ENCODE measurements at regions not wholly inside any gene's neighbourhood (a gene's known extent, or its start where the extent isn't known, plus 50 kb on each side); places are given as distances from the start of the nearest gene placed in this dataset.

- Histone ChIP-seq H3K4me3 (ENCODE audit: low read length) (no peak overlapping the region), H3K4me1 (ENCODE audit: control insufficient read depth in 2 of 2, insufficient read depth in 2 of 2, low read length in 2 of 2) (no peaks in the 10 kb centered on the region), H3K27me3 (ENCODE audit: control insufficient read depth in 2 of 2, insufficient read depth in 2 of 2, low read length in 2 of 2) (no peaks in the 10 kb centered on the region), H3K36me3 (ENCODE audit: control insufficient read depth in 2 of 3, insufficient read depth in 3 of 3, low read length in 3 of 3) (no peaks in the 10 kb centered on the region), H3K9me3 (ENCODE audit: control insufficient read depth in 2 of 3, low read length in 3 of 3) (no peaks in the 10 kb centered on the region), H3K27ac (ENCODE audit: low read depth, low read length) (no peak overlapping the region)
- H3K9me3 Mint-ChIP-seq = peaks cover 2 to 29% (median 6%) of the 10 kb centered on the region in 11 donors
- ChIA-PET CTCF (no interaction called here), POLR2A (no interaction called here)
- DNase-seq (no peak), ATAC-seq (no peak)
- no peak overlapping the region for H3K4me3 Mint-ChIP-seq
- no peaks in the 10 kb centered on the region for H3K36me3 Mint-ChIP-seq
- H3K4me1 Mint-ChIP-seq = no peaks in the 10 kb centered on the region
- H3K27me3 Mint-ChIP-seq = no peaks in the 10 kb centered on the region
- H3K27ac Mint-ChIP-seq = no peak overlapping the region
- intact Hi-C loops (cut with micrococcal nuclease) = no loop called here
Observed at GRCh38 chr5:144972317-144972716, 801.6 kb downstream of the KCTD16 start.

GRCh38 chr5:144971108-144971850 lies 800.6 kb downstream of the KCTD16 start:
- no peak overlapping the region for H3K27ac Mint-ChIP-seq
- no peaks in the 10 kb centered on the region for H3K36me3 ChIP-seq (ENCODE audit: control insufficient read depth in 2 of 3, insufficient read depth in 3 of 3, low read length in 3 of 3)
- intact Hi-C loops (cut with micrococcal nuclease) = no loop called here
- ATAC-seq (no peak), DNase-seq (no peak)
- H3K36me3 Mint-ChIP-seq = no peaks in the 10 kb centered on the region
- no peak overlapping the region for H3K27ac ChIP-seq (ENCODE audit: low read depth, low read length)
- peaks cover 1 to 32% (median 6%) of the 10 kb centered on the region in 11 donors for H3K9me3 Mint-ChIP-seq
- ChIA-PET CTCF (no interaction called here), POLR2A (no interaction called here)
- H3K4me1 ChIP-seq (ENCODE audit: control insufficient read depth in 2 of 2, insufficient read depth in 2 of 2, low read length in 2 of 2) = no peaks in the 10 kb centered on the region
- H3K9me3 ChIP-seq (ENCODE audit: control insufficient read depth in 2 of 3, low read length in 3 of 3) = no peaks in the 10 kb centered on the region
- H3K27me3 Mint-ChIP-seq = no peaks in the 10 kb centered on the region
- H3K27me3 ChIP-seq (ENCODE audit: control insufficient read depth in 2 of 2, insufficient read depth in 2 of 2, low read length in 2 of 2) = no peaks in the 10 kb centered on the region
- H3K4me3 ChIP-seq (ENCODE audit: low read length) = no peak overlapping the region
- no peaks in the 10 kb centered on the region for H3K4me1 Mint-ChIP-seq
- H3K4me3 Mint-ChIP-seq = no peak overlapping the region

DNA sequence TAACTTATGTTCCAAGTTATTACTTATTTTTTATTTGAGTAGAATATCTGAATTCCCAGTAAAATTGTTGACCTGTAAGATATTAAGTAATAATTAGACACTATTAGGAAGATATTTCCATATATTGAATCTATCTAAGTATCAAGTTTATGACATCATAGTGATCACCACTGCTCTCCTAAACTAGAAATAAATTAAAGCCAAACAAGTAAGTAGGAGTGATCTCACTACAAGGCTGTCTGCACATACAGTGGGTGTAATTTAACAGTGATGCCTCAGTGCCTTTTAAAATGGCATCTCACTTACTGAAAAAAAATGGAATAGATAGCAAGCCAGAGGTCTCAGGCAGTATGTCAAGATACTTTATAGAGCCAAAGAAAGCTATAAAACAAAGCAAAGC lies 789.6 kb downstream of the KCTD16 start:
- ChIA-PET POLR2A (no interaction called here), CTCF (no interaction called here)
- ATAC-seq (no peak), DNase-seq (no peak)
- intact Hi-C loops (cut with micrococcal nuclease) = no loop called here
- no peaks in the 10 kb centered on the region for H3K36me3 ChIP-seq (ENCODE audit: control insufficient read depth in 2 of 3, insufficient read depth in 3 of 3, low read length in 3 of 3)
- no peak overlapping the region for H3K27ac Mint-ChIP-seq
- H3K4me1 ChIP-seq (ENCODE audit: control insufficient read depth in 2 of 2, insufficient read depth in 2 of 2, low read length in 2 of 2) = no peaks in the 10 kb centered on the region
- H3K9me3 ChIP-seq (ENCODE audit: control insufficient read depth in 2 of 3, low read length in 3 of 3) = no peaks in the 10 kb centered on the region
- H3K27me3 Mint-ChIP-seq = no peaks in the 10 kb centered on the region
- no peak overlapping the region for H3K27ac ChIP-seq (ENCODE audit: low read depth, low read length)
- H3K36me3 Mint-ChIP-seq = no peaks in the 10 kb centered on the region
- H3K4me3 Mint-ChIP-seq = no peak overlapping the region
- H3K9me3 Mint-ChIP-seq = peaks cover 0 to 10% (median 1%) of the 10 kb centered on the region in 11 donors
- H3K27me3 ChIP-seq (ENCODE audit: control insufficient read depth in 2 of 2, insufficient read depth in 2 of 2, low read length in 2 of 2) = no peaks in the 10 kb centered on the region
- no peak overlapping the region for H3K4me3 ChIP-seq (ENCODE audit: low read length)
- no peaks in the 10 kb centered on the region for H3K4me1 Mint-ChIP-seq

GRCh38 chr5:144958002-144958401 lies 787.3 kb downstream of the KCTD16 start:
- Histone ChIP-seq H3K27ac (ENCODE audit: low read depth, low read length) (no peak overlapping the region), H3K27me3 (ENCODE audit: control insufficient read depth in 2 of 2, insufficient read depth in 2 of 2, low read length in 2 of 2) (no peaks in the 10 kb centered on the region), H3K36me3 (ENCODE audit: control insufficient read depth in 2 of 3, insufficient read depth in 3 of 3, low read length in 3 of 3) (no peaks in the 10 kb centered on the region), H3K4me1 (ENCODE audit: control insufficient read depth in 2 of 2, insufficient read depth in 2 of 2, low read length in 2 of 2) (no peaks in the 10 kb centered on the region), H3K4me3 (ENCODE audit: low read length) (no peak overlapping the region), H3K9me3 (ENCODE audit: control insufficient read depth in 2 of 3, low read length in 3 of 3) (no peaks in the 10 kb centered on the region)
- H3K4me3 Mint-ChIP-seq = no peak overlapping the region
- peaks cover 0 to 10% (median under 1%) of the 10 kb centered on the region in 11 donors for H3K9me3 Mint-ChIP-seq
- POLR2A ChIA-PET = no interaction called here
- intact Hi-C loops (cut with micrococcal nuclease) = no loop called here
- ATAC-seq (no peak), DNase-seq (no peak)
- CTCF ChIA-PET = no interaction called here
- no peaks in the 10 kb centered on the region for H3K36me3 Mint-ChIP-seq
- H3K27ac Mint-ChIP-seq = no peak overlapping the region
- H3K4me1 Mint-ChIP-seq = no peaks in the 10 kb centered on the region
- H3K27me3 Mint-ChIP-seq = no peaks in the 10 kb centered on the region

DNA sequence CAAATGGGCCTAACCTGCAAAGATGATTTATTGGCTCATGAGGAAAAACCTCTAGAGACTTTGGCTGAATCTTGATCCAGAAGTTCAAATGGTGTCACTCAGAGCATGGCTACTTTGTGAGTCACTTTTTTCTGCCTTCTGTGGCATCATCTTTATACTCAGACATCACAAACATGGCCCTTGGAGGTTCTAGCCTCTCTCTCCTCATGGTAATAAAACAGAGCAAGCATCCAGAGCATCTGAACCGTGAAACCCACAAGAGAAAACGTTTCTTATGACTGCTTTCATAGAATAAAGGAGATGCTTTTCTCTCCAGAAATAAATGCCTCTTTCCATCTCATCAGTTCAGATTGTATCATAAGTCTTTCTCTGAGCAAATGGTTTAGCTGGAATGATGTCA lies 780.3 kb downstream of the KCTD16 start:
- Histone ChIP-seq H3K27me3 (ENCODE audit: control insufficient read depth in 2 of 2, insufficient read depth in 2 of 2, low read length in 2 of 2) (no peaks in the 10 kb centered on the region), H3K27ac (ENCODE audit: low read depth, low read length) (no peak overlapping the region), H3K4me1 (ENCODE audit: control insufficient read depth in 2 of 2, insufficient read depth in 2 of 2, low read length in 2 of 2) (no peaks in the 10 kb centered on the region), H3K36me3 (ENCODE audit: control insufficient read depth in 2 of 3, insufficient read depth in 3 of 3, low read length in 3 of 3) (no peaks in the 10 kb centered on the region), H3K9me3 (ENCODE audit: control insufficient read depth in 2 of 3, low read length in 3 of 3) (no peaks in the 10 kb centered on the region), H3K4me3 (ENCODE audit: low read length) (no peak overlapping the region)
- intact Hi-C loops (cut with micrococcal nuclease) = no loop called here
- Mint-ChIP-seq H3K27ac (no peak overlapping the region), H3K9me3 (peaks cover 0 to 6% (median 3%) of the 10 kb centered on the region in 11 donors), H3K27me3 (no peaks in the 10 kb centered on the region), H3K4me1 (no peaks in the 10 kb centered on the region), H3K4me3 (no peak overlapping the region), H3K36me3 (no peaks in the 10 kb centered on the region)
- CTCF ChIA-PET = no interaction called here
- no peak for ATAC-seq
- DNase-seq = no peak
- POLR2A ChIA-PET = no interaction called here

DNA sequence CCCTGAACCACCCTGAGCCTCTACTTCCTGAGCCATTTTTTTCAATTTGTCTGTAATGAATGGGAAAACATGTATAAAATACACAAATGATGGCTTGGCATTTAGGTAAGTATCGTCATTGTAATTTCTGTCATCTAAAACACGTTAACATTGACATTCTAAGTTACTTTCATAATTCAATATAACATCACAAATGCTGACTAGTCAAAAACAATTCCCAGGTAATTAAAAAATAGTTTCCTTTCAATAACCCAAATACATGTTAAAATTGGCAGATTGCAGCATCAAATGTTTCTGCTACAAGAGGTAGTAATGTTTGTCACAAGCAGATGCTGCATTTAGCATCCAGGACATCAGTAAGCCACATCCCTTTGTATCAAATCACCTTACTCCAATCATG lies 776.4 kb downstream of the KCTD16 start:
- ChIA-PET CTCF (no interaction called here), POLR2A (no interaction called here)
- no peaks in the 10 kb centered on the region for H3K4me1 Mint-ChIP-seq
- Histone ChIP-seq H3K27ac (ENCODE audit: low read depth, low read length) (no peak overlapping the region), H3K9me3 (ENCODE audit: control insufficient read depth in 2 of 3, low read length in 3 of 3) (no peaks in the 10 kb centered on the region), H3K4me1 (ENCODE audit: control insufficient read depth in 2 of 2, insufficient read depth in 2 of 2, low read length in 2 of 2) (no peaks in the 10 kb centered on the region), H3K27me3 (ENCODE audit: control insufficient read depth in 2 of 2, insufficient read depth in 2 of 2, low read length in 2 of 2) (no peaks in the 10 kb centered on the region), H3K36me3 (ENCODE audit: control insufficient read depth in 2 of 3, insufficient read depth in 3 of 3, low read length in 3 of 3) (no peaks in the 10 kb centered on the region), H3K4me3 (ENCODE audit: low read length) (no peak overlapping the region)
- H3K4me3 Mint-ChIP-seq = no peak overlapping the region
- H3K36me3 Mint-ChIP-seq = no peaks in the 10 kb centered on the region
- H3K9me3 Mint-ChIP-seq = peaks cover 0 to 23% (median 5%) of the 10 kb centered on the region in 11 donors
- H3K27me3 Mint-ChIP-seq = no peaks in the 10 kb centered on the region
- no peak for ATAC-seq
- intact Hi-C loops (cut with micrococcal nuclease) = no loop called here
- no peak for DNase-seq
- H3K27ac Mint-ChIP-seq = no peak overlapping the region

GRCh38 chr5:144945503-144945902 lies 774.8 kb downstream of the KCTD16 start:
- POLR2A ChIA-PET = no interaction called here
- Histone ChIP-seq H3K27me3 (ENCODE audit: control insufficient read depth in 2 of 2, insufficient read depth in 2 of 2, low read length in 2 of 2) (no peaks in the 10 kb centered on the region), H3K27ac (ENCODE audit: low read depth, low read length) (no peak overlapping the region), H3K4me3 (ENCODE audit: low read length) (no peak overlapping the region), H3K4me1 (ENCODE audit: control insufficient read depth in 2 of 2, insufficient read depth in 2 of 2, low read length in 2 of 2) (no peaks in the 10 kb centered on the region), H3K36me3 (ENCODE audit: control insufficient read depth in 2 of 3, insufficient read depth in 3 of 3, low read length in 3 of 3) (no peaks in the 10 kb centered on the region), H3K9me3 (ENCODE audit: control insufficient read depth in 2 of 3, low read length in 3 of 3) (no peaks in the 10 kb centered on the region)
- Mint-ChIP-seq H3K4me3 (no peak overlapping the region), H3K27me3 (no peaks in the 10 kb centered on the region), H3K36me3 (no peaks in the 10 kb centered on the region), H3K4me1 (no peaks in the 10 kb centered on the region), H3K27ac (no peak overlapping the region), H3K9me3 (peaks cover 0 to 23% (median 5%) of the 10 kb centered on the region in 11 donors)
- intact Hi-C loops (cut with micrococcal nuclease) = no loop called here
- DNase-seq = no peak
- ATAC-seq = no peak
- CTCF ChIA-PET = no interaction called here

Measured in naive thymus-derived CD4-positive, alpha-beta T cell (primary cell).